ENCODE measurements at regions not wholly inside any gene's neighbourhood (a gene's known extent, or its start where the extent isn't known, plus 50 kb on each side); places are given as distances from the start of the nearest gene placed in this dataset.

DNA sequence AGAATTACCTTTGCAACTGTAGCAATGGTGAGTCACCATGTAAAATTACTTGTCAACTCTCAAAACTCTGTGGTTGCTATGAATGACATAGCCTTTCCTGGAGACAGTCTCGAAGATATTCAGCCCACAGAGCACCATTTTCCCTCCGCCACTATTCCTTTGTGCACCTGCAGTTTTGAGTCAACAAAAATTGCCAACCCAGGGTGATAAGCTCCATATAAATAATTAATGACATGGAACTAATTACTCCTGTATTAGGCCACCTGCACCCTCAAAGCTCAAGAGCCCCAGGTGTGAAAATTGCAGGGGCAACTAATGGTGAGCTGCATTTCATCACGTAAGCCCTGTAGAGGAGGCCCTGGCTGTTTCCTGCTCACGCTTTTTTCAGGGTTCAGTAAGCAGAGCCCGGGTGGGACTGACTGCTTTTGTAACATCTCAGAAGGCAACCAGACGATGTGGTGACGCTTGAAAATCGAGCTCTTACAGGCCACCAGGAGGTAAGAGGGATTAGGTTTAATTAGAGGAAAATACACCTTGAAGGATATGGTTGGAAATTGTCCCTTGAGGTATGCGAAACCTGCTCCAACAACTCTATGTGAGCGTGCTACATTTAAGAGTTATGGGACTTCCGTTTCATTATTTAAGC lies 70.8 kb downstream of the BMP2 start:
- no peaks in the 10 kb centered on the region for H3K4me1 ChIP-seq
- DNase-seq (no peak), ATAC-seq (no peak), FAIRE-seq (no peak)
- TF ChIP-seq, protein P1, sequence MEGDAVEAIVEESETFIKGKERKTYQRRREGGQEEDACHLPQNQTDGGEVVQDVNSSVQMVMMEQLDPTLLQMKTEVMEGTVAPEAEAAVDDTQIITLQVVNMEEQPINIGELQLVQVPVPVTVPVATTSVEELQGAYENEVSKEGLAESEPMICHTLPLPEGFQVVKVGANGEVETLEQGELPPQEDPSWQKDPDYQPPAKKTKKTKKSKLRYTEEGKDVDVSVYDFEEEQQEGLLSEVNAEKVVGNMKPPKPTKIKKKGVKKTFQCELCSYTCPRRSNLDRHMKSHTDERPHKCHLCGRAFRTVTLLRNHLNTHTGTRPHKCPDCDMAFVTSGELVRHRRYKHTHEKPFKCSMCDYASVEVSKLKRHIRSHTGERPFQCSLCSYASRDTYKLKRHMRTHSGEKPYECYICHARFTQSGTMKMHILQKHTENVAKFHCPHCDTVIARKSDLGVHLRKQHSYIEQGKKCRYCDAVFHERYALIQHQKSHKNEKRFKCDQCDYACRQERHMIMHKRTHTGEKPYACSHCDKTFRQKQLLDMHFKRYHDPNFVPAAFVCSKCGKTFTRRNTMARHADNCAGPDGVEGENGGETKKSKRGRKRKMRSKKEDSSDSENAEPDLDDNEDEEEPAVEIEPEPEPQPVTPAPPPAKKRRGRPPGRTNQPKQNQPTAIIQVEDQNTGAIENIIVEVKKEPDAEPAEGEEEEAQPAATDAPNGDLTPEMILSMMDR (IDR thresholded peaks at IDR 0.05) = no peak
- WGBS, 2 donors = 61 to 67% methylated on average over 11 of the region's 11 CpGs
- intact Hi-C loops (cut with DNase I) = no loop called here
- H3K9me3 ChIP-seq = no peaks in the 10 kb centered on the region
- H3K36me3 ChIP-seq = no peaks in the 10 kb centered on the region
- no peaks in the 10 kb centered on the region for H3K27me3 ChIP-seq
- H3K4me3 ChIP-seq = no peak overlapping the region
- no peak overlapping the region for H3K27ac ChIP-seq

DNA sequence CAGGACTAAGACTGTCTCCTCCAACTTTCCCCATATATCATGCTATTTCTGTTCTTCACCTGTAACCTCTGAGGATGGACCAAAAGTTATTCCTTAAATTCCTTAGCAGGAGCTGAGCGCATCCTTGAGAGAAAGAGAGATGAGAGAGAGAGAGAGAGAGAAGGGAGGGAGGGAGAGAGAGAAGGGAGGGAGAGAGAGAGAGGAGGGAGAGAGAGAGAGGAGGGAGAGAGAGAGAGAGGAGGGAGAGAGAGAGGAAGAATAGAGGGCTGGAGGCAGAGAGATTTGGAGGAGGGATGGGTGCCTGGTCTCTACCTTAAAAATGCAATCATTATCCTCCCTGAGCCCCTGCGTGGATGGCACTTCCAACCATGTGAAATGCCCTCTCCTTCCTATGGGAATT lies 73.6 kb downstream of the BMP2 start:
- TF ChIP-seq, protein P1 (IDR thresholded peaks at IDR 0.05) = no peak
- FAIRE-seq (no peak), ATAC-seq (no peak), DNase-seq (no peak)
- Histone ChIP-seq H3K27ac (no peak overlapping the region), H3K27me3 (no peaks in the 10 kb centered on the region), H3K9me3 (no peaks in the 10 kb centered on the region), H3K4me1 (no peaks in the 10 kb centered on the region), H3K4me3 (no peak overlapping the region), H3K36me3 (no peaks in the 10 kb centered on the region)
- 62 to 75% methylated on average over 2 of the region's 2 CpGs for WGBS, 2 donors
- intact Hi-C loops (cut with DNase I) = no loop called here

DNA sequence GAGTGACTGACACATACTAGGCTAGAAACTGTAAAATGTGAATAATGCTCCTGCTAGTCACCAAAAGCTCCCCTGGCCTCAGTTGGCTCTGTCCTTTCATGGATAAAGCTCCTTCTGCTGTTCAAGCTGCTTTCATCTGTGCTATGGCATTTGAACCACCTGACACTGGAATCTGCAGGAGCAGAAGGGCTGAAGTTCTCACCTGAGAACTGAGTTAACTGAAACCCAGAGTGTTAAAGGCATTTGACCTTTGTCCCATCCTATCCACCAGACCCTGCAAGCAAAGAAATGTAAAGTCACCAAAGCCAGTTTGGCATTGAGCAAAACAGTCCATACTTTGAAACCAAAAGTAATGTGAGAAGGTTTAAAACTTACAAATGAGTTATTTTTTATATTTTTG lies 77.7 kb downstream of the BMP2 start:
- no peak for ATAC-seq
- no peaks in the 10 kb centered on the region for H3K36me3 ChIP-seq
- intact Hi-C loops (cut with DNase I) = no loop called here
- no peak for DNase-seq
- no peak for FAIRE-seq
- H3K4me3 ChIP-seq = no peak overlapping the region
- H3K27ac ChIP-seq = no peak overlapping the region
- H3K27me3 ChIP-seq = no peaks in the 10 kb centered on the region
- no peaks in the 10 kb centered on the region for H3K9me3 ChIP-seq
- H3K4me1 ChIP-seq = no peaks in the 10 kb centered on the region
- TF ChIP-seq, protein P1 (IDR thresholded peaks at IDR 0.05) = no peak

DNA sequence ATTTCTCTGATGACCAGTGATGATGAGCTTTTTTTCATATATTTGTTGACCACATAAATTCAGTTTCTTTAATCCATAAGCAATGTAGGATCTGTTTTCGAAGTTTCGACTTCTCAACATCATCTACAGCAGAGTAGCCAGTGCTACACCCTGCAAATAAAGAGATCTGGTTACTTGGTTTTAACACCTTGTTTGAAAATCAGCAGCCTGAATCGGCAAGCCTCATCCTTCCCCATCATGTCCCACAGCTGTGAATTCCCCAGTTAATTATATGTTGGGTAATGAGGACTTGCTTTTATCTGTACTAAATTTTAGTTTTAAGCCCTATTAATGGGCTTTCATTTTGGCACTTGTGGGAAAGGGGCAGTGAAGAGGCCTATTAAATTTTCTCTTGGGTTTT lies 80.6 kb downstream of the BMP2 start:
- Histone ChIP-seq H3K36me3 (no peaks in the 10 kb centered on the region), H3K4me3 (no peak overlapping the region), H3K4me1 (no peaks in the 10 kb centered on the region), H3K27ac (no peak overlapping the region), H3K9me3 (no peaks in the 10 kb centered on the region), H3K27me3 (no peaks in the 10 kb centered on the region)
- FAIRE-seq (no peak), DNase-seq (no peak), ATAC-seq (no peak)
- TF ChIP-seq, protein P1 (IDR thresholded peaks at IDR 0.05) = no peak
- WGBS, 2 donors = 55 to 63% methylated on average over 3 of the region's 3 CpGs
- intact Hi-C loops (cut with DNase I) = no loop called here

DNA sequence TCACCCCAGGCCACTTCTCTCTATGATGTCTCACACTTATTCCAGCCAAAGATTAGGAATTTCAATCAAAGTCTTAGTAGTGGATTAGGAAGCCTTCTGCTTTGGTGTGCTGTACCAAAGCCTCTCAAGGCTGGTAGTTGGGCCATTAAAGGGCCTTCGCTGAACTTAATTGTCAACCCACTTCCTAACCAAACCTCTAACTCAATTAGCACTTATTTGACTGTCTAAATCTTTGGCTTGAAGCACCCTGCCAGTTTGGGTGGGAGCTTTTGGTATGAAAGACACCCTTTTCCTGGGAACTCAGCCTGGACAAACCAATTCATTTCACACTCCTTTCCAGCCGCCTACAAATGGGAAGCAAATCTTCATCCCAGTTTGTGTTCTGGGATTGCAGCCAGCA lies 81.5 kb downstream of the BMP2 start:
- no peaks in the 10 kb centered on the region for H3K36me3 ChIP-seq
- no peak overlapping the region for H3K4me3 ChIP-seq
- DNase-seq (no peak), ATAC-seq (no peak), FAIRE-seq (no peak)
- WGBS, 2 donors = 42 to 45% methylated on average over 2 of the region's 2 CpGs
- H3K9me3 ChIP-seq = no peaks in the 10 kb centered on the region
- no peaks in the 10 kb centered on the region for H3K4me1 ChIP-seq
- TF ChIP-seq, protein P1 (IDR thresholded peaks at IDR 0.05) = no peak
- H3K27ac ChIP-seq = no peak overlapping the region
- no peaks in the 10 kb centered on the region for H3K27me3 ChIP-seq
- intact Hi-C loops (cut with DNase I) = no loop called here
